Endodermal cell (in vitro differentiated cells): ENCODE measurements at regions not wholly inside any gene's neighbourhood (a gene's known extent, or its start where the extent isn't known, plus 50 kb on each side); places are given as distances from the start of the nearest gene placed in this dataset.

ENCODE experiments used
- DNase-seq: peaks from one replicate; pipeline ENCODE4 v3.0.0-alpha.2; 2017
- H3K27ac ChIP-seq: 2 replicates; pipeline ENCODE4 v1.5.1; 2013; ENCODE audit warnings: mild to moderate bottlenecking, low read depth, low read length, moderate library complexity
- H3K27me3 ChIP-seq: 2 replicates; pipeline ENCODE4 v1.6.1; 2013; ENCODE audit warnings: mild to moderate bottlenecking, low read length, moderate library complexity; ENCODE audit not compliant: insufficient read depth, control insufficient read depth, poor library complexity, severe bottlenecking
- H3K36me3 ChIP-seq: 2 replicates; pipeline ENCODE4 v1.7.0; 2013; ENCODE audit warnings: mild to moderate bottlenecking, low read length, moderate library complexity; ENCODE audit not compliant: control insufficient read depth, insufficient read depth
- H3K4me1 ChIP-seq: one replicate; pipeline ENCODE4 v1.7.0; 2013; ENCODE audit warnings: low read length; ENCODE audit not compliant: control insufficient read depth, insufficient read depth
- H3K4me3 ChIP-seq: 2 replicates; pipeline ENCODE4 v1.5.1; 2013; ENCODE audit warnings: mild to moderate bottlenecking, low read length, moderate library complexity
- H3K9ac ChIP-seq: 2 replicates; pipeline ENCODE4 v1.6.1; 2013; ENCODE audit warnings: mild to moderate bottlenecking, low read length, moderate library complexity; ENCODE audit not compliant: poor library complexity, severe bottlenecking; ENCODE audit errors: extremely low read depth
- H3K9me3 ChIP-seq: 2 replicates; pipeline ENCODE4 v1.6.1; 2013; ENCODE audit warnings: mild to moderate bottlenecking, low read length, moderate library complexity; ENCODE audit not compliant: control insufficient read depth
- H3K27ac Mint-ChIP-seq: 2 replicates; pipeline ENCODE4 v1.8.0; 2020; ENCODE audit warnings: mixed read lengths
- H3K27me3 Mint-ChIP-seq: 2 replicates; pipeline ENCODE4 v1.8.0; 2021; ENCODE audit warnings: mild to moderate bottlenecking, mixed read lengths; ENCODE audit not compliant: insufficient read depth
- H3K36me3 Mint-ChIP-seq: 2 replicates; pipeline ENCODE4 v1.8.0; 2020; ENCODE audit warnings: low read depth, mixed read lengths
- H3K4me1 Mint-ChIP-seq: 2 replicates; pipeline ENCODE4 v1.8.0; 2020; ENCODE audit warnings: mixed read lengths
- H3K4me3 Mint-ChIP-seq: 2 replicates; pipeline ENCODE4 v1.8.0; 2020; ENCODE audit warnings: mild to moderate bottlenecking, moderate library complexity, mixed read lengths
- H3K9me3 Mint-ChIP-seq: 2 replicates; pipeline ENCODE4 v1.8.0; 2020; ENCODE audit warnings: mild to moderate bottlenecking, mixed read lengths
- WGBS, 2 experiments: methylation state at CpG; one replicate each; pipeline versions ENCODE4 v1.1.5 to v1.1.7; 2013; ENCODE audit warnings: missing lambda C conversion rate in 2 of 2, mixed read lengths in 1 of 2; ENCODE audit not compliant: insufficient coverage in 1 of 2, insufficient read length in 1 of 2; 5-methylcytosine and 5-hydroxymethylcytosine counted together
- TF ChIP-seq, protein P1 (sequence below): fragments of 200-600 bp; sonication (generic); conservative IDR thresholded peaks from 2 replicates; pipeline ENCODE4 v1.5.0; 2021; ENCODE audit warnings: antibody characterized with exemption, mild to moderate bottlenecking

- peaks cover 46% of the 10 kb centered on the region for H3K9me3 ChIP-seq
- WGBS, 2 experiments, result no CpG with 5 or more reads among the region's 1 CpG
Measured at GRCh38 chr6:23222724-23223123, 653.4 kb downstream of the HDGFL1 start.

DNA sequence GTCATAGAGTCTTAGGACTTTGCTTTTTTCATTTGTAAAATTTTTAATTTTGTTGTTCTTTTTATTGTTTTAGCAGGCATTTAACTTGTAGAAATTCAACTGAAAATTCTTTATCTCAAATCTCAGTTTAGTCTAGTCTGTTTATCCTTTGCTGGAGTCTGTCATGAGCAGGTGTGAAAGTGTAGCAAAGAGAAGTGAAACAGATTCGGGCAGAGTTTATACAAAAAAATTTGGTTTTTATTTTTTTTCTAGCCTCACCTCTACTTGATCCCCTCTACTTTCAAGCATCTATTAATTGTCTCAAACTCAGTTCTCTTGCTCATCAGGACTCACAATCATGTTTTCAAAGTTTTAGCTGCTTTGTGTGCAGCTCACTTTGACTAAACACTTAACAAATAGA lies 655.2 kb downstream of the HDGFL1 start:
- Histone ChIP-seq H3K4me3 (peak overlapping the region; percentile 47), H3K9ac (no peak overlapping the region), H3K4me1 (no peaks in the 10 kb centered on the region), H3K27ac (no peak overlapping the region), H3K9me3 (peaks cover 46% of the 10 kb centered on the region), H3K27me3 (no peaks in the 10 kb centered on the region), H3K36me3 (no peaks in the 10 kb centered on the region)
- TF ChIP-seq, protein P1, sequence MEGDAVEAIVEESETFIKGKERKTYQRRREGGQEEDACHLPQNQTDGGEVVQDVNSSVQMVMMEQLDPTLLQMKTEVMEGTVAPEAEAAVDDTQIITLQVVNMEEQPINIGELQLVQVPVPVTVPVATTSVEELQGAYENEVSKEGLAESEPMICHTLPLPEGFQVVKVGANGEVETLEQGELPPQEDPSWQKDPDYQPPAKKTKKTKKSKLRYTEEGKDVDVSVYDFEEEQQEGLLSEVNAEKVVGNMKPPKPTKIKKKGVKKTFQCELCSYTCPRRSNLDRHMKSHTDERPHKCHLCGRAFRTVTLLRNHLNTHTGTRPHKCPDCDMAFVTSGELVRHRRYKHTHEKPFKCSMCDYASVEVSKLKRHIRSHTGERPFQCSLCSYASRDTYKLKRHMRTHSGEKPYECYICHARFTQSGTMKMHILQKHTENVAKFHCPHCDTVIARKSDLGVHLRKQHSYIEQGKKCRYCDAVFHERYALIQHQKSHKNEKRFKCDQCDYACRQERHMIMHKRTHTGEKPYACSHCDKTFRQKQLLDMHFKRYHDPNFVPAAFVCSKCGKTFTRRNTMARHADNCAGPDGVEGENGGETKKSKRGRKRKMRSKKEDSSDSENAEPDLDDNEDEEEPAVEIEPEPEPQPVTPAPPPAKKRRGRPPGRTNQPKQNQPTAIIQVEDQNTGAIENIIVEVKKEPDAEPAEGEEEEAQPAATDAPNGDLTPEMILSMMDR, result no peak
- peaks cover 52% of the 10 kb centered on the region for H3K9me3 Mint-ChIP-seq
- H3K4me3 Mint-ChIP-seq, result no peak overlapping the region
- no peaks in the 10 kb centered on the region for H3K4me1 Mint-ChIP-seq
- 100% methylated on average over 1 of the region's 1 CpG; no CpG with 5 or more reads in 1 of the 2 experiments for whole genome bisulfite sequencing, 2 experiments
- H3K27me3 Mint-ChIP-seq, result no peaks in the 10 kb centered on the region
- no peak overlapping the region for H3K27ac Mint-ChIP-seq
- DNase-seq, result no peak
- H3K36me3 Mint-ChIP-seq, result peaks cover 13% of the 10 kb centered on the region

More at GRCh38 chr6:23222724-23223123, 653.4 kb downstream of the HDGFL1 start:
- Mint-ChIP-seq H3K36me3 (peaks cover 13% of the 10 kb centered on the region), H3K9me3 (peaks cover 50% of the 10 kb centered on the region), H3K27me3 (no peaks in the 10 kb centered on the region), H3K4me1 (peaks cover 10% of the 10 kb centered on the region), H3K4me3 (no peak overlapping the region), H3K27ac (no peak overlapping the region)
- no peaks in the 10 kb centered on the region for H3K27me3 ChIP-seq
- H3K4me1 ChIP-seq, result peaks cover 4% of the 10 kb centered on the region
- no peak overlapping the region for H3K4me3 ChIP-seq
- TF ChIP-seq, protein P1, result no peak
- no peak overlapping the region for H3K27ac ChIP-seq
- H3K36me3 ChIP-seq, result no peaks in the 10 kb centered on the region
- H3K9ac ChIP-seq, result no peak overlapping the region
- DNase-seq, result no peak

DNA sequence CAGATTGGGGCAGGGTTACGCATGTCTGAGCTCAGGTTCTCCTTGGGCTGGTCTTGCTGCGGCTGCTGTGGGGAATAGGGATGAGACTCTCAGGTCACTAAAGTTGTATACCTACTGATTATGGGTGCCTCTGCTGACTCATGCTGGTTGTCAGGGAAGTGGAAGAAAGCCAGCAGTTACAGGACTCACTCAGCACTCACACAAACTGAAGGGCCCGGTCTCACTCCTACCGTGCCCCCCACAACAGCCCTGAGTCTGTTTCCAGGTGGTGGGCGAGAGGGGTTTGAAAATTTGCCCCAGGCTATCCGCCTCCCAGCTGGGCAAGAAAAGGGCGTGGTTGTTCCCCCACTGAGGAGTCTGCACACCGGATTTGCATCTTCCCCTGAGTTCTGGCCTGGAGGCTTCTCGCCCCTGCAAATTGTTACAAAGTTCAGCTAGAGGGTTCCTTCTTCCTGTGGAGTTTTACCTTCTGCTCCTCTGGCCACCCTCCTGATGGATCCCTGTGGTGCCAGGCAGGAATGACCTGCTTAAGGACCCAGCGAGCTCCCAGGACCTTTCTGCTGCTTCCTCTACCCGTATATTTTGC lies 659.2 kb downstream of the HDGFL1 start:
- Mint-ChIP-seq H3K4me3 (no peak overlapping the region), H3K9me3 (peaks cover 39% of the 10 kb centered on the region), H3K4me1 (no peaks in the 10 kb centered on the region), H3K27me3 (no peaks in the 10 kb centered on the region), H3K27ac (no peak overlapping the region), H3K36me3 (peaks cover 13% of the 10 kb centered on the region)
- no peaks in the 10 kb centered on the region for H3K4me1 ChIP-seq
- peaks cover 21% of the 10 kb centered on the region for H3K9me3 ChIP-seq
- H3K27me3 ChIP-seq, result no peaks in the 10 kb centered on the region
- TF ChIP-seq, protein P1, result no peak
- no peak overlapping the region for H3K27ac ChIP-seq
- no peaks in the 10 kb centered on the region for H3K36me3 ChIP-seq
- H3K9ac ChIP-seq, result no peak overlapping the region
- H3K4me3 ChIP-seq, result no peak overlapping the region
- 92 to 97% methylated on average over 6 to 11 of the region's 11 CpGs for WGBS, 2 experiments
- DNase-seq, result peak; percentile 40
